ENCODE measurements at regions not wholly inside any gene's neighbourhood (a gene's known extent, or its start where the extent isn't known, plus 50 kb on each side); places are given as distances from the start of the nearest gene placed in this dataset.

GRCh38 chr10:93189944-93190343 lies 116.3 kb downstream of the CYP26A1 start:
- no peak for TF ChIP-seq CTCF (IDR thresholded peaks at IDR 0.05; ENCODE audit: low read depth, low read length)
- DNase-seq (ENCODE audit: extremely low read depth, low read depth) = no peak

DNA sequence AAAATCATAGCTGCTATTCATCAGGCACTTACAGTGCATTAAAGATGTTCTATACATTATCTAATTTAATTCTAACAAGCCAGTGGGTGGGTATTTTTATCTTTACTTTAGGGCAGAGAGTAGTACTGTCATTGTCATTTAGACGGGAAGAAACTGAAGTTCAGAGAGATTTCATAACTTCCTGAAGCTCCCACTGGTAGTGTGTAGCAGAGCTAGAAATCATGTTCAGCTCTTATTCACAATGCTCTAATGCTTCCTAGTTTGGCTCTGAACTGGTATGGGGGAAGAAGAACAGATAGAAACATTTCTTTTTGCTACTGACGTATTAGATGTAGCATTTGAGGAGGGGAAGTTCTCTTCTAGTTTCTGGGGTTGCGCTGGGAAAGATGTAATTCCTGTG lies 116.7 kb downstream of the CYP26A1 start:
- no peak for TF ChIP-seq CTCF (IDR thresholded peaks at IDR 0.05; ENCODE audit: low read depth, low read length)
- DNase-seq (ENCODE audit: extremely low read depth, low read depth) = no peak

GRCh38 chr10:93193906-93194305 lies 120.2 kb downstream of the CYP26A1 start:
- no peak for DNase-seq (ENCODE audit: extremely low read depth, low read depth)
- no peak for TF ChIP-seq CTCF (IDR thresholded peaks at IDR 0.05; ENCODE audit: low read depth, low read length)

- TF ChIP-seq CTCF (IDR thresholded peaks at IDR 0.05; ENCODE audit: low read depth, low read length) = no peak
- no peak for DNase-seq (ENCODE audit: extremely low read depth, low read depth)
Observed at GRCh38 chr10:93198401-93199131, 124.9 kb downstream of the CYP26A1 start.

- no peak for DNase-seq (ENCODE audit: extremely low read depth, low read depth)
- no peak for TF ChIP-seq CTCF (IDR thresholded peaks at IDR 0.05; ENCODE audit: low read depth, low read length)
Observed at GRCh38 chr10:93199191-93199751, 125.6 kb downstream of the CYP26A1 start.

DNA sequence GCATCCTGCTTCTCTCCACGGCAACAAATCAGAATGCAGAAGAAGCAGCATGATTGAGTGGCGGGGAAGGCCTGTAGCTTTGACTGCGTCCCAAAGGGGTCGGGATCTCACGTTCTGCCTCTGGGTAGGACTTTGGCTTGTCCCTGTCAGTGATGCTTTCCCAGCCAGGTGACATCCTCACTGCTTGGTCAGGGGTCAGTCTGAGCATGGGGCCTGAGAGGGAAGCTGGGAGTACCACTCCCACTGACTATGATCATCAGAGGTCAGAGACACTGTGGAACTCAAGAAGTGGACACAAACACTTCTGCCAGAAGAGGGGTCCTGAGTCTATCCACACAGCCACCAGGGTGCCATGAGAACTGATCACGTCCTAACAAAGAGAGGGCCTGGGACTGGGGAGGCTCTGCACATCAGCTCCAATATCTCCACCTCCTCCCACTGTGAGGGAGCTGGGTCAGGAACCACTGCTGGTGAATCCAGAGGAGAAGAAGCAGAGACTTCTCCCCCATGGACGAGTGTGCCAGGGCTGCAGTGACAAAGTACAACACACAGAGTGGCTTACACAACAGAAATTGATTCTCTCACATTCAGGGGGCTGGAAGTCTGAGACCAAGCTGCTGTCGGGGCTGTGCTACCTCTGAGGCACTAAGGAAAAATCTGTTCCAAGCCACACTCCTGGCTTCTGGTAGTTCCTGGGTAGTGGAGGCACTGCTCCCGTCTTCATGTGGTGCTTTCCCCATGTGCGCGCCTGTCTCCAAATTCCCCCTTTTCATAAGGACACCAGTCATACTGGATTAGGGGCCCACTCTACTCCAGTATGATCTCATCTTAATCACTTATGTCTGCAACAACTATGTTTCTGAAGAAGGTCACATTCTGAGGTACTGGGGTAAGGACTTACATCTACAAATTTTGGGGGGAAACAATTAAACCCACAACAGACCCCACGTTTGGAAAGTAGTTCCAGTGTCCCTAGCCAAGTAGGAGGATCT lies 131.1 kb downstream of the CYP26A1 start:
- no peak for DNase-seq (ENCODE audit: extremely low read depth, low read depth)
- no peak for TF ChIP-seq CTCF (IDR thresholded peaks at IDR 0.05; ENCODE audit: low read depth, low read length)

Data from AG09319 (cell line).